GM19328 (cell line): ENCODE measurements at regions not wholly inside any gene's neighbourhood (a gene's known extent, or its start where the extent isn't known, plus 50 kb on each side); places are given as distances from the start of the nearest gene placed in this dataset.

Source experiments
- ATAC-seq: cut with Tn5 transposase; IDR thresholded peaks from one replicate; pipeline ENCODE4 v1.9.1; 2021; ENCODE audit warnings: mild to moderate bottlenecking, moderate library complexity; ENCODE audit not compliant: unreplicated experiment

GRCh38 chr18:42184685-42185477, 229.8 kb downstream of the PIK3C3 start:
- no peak for ATAC-seq

GRCh38 chr18:42185486-42185885, 230.5 kb downstream of the PIK3C3 start:
- no peak for ATAC-seq

GRCh38 chr18:42187611-42188380, 232.8 kb downstream of the PIK3C3 start:
- peak; percentile 59 for ATAC-seq

GRCh38 chr18:42190643-42191042, 235.6 kb downstream of the PIK3C3 start:
- ATAC-seq = no peak

GRCh38 chr18:42192251-42193248, 237.5 kb downstream of the PIK3C3 start:
- no peak for ATAC-seq

- ATAC-seq = no peak
These were observed 241.6 kb downstream of the PIK3C3 start for GRCh38 chr18:42196651-42197050.

- no peak for ATAC-seq
These were observed 246.1 kb downstream of the PIK3C3 start for GRCh38 chr18:42201137-42201536.

- no peak for ATAC-seq
These were observed 256.2 kb downstream of the PIK3C3 start for GRCh38 chr18:42211201-42211600.

GRCh38 chr18:42222557-42222956, 267.5 kb downstream of the PIK3C3 start:
- ATAC-seq = no peak

GRCh38 chr18:42228581-42228980, 273.5 kb downstream of the PIK3C3 start:
- ATAC-seq = no peak

- ATAC-seq = peak; percentile 94
These were observed 274.5 kb downstream of the PIK3C3 start for GRCh38 chr18:42229211-42230210.

GRCh38 chr18:42230636-42231035, 275.6 kb downstream of the PIK3C3 start:
- ATAC-seq = no peak

- ATAC-seq = no peak
These were observed 276.2 kb downstream of the PIK3C3 start for GRCh38 chr18:42231284-42231683.

- ATAC-seq = no peak
These were observed 276.8 kb downstream of the PIK3C3 start for GRCh38 chr18:42231796-42232195.

GRCh38 chr18:42233908-42234307, 278.9 kb downstream of the PIK3C3 start:
- no peak for ATAC-seq

GRCh38 chr18:42242758-42243157, 287.7 kb downstream of the PIK3C3 start:
- ATAC-seq = no peak

- ATAC-seq = no peak
These were observed 290.1 kb downstream of the PIK3C3 start for GRCh38 chr18:42245137-42245536.

- no peak for ATAC-seq
These were observed 301.1 kb downstream of the PIK3C3 start for GRCh38 chr18:42255908-42256765.
